SH-SY5Y (cell line): ENCODE measurements at regions not wholly inside any gene's neighbourhood (a gene's known extent, or its start where the extent isn't known, plus 50 kb on each side); places are given as distances from the start of the nearest gene placed in this dataset.

Experiments used
- GATA2 ChIP-seq: IDR thresholded peaks from 2 replicates; pipeline ENCODE4 v1.6.1; 2011; ENCODE audit warnings: mild to moderate bottlenecking, low read depth, low read length
- GATA3 ChIP-seq: IDR thresholded peaks from 2 replicates; pipeline ENCODE4 v1.6.1; 2011; ENCODE audit warnings: low read depth, mild to moderate bottlenecking, low read length, moderate library complexity

DNA sequence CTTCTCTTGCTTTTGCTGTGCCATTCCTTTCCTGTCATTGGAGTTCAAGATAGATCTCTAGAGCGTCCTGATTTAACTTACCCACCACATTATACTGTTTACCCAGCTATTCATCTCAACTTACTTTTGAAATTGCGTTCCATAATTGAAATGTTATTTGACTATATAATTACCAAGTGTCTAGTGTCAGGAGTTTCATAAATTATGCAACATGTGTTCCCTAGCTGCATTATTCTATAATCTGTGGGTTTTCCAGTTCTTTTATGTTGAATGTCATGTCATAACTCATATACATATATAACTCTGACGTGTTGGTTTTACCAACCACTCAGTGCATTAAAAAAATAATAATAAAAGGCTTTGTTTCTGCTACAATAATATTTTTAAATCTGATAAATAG is 285.9 kb upstream of the ARSJ start:
- TF ChIP-seq GATA3 (no peak), GATA2 (no peak)
